ENCODE measurements at regions not wholly inside any gene's neighbourhood (a gene's known extent, or its start where the extent isn't known, plus 50 kb on each side); places are given as distances from the start of the nearest gene placed in this dataset.

DNA sequence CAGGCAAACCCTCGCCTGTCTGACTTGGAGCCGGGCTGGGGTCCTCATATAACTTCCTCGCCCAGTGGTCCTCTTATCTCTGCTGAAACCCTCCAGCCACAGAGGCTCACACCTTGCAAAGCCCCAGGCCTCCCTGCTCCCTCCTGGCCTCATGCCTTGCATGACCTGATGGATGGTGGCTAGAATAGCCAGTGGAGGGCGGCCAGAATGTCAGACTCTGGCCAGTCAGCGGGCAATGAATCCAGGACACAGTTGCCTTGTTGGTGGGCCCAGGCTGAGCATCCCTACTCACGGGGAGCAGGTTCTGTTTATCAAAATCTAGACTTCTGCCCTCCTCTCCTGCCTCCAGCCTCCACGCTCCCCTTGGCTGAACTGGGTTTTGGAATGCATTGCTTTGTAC, 69.1 kb upstream of the WNT11 start:
- Histone ChIP-seq H3K4me1 (ENCODE audit: low read depth) (no peaks in the 10 kb centered on the region), H3K27ac (no peak overlapping the region), H3K9me3 (ENCODE audit: low read depth) (no peaks in the 10 kb centered on the region), H3K4me3 (no peak overlapping the region), H3K36me3 (no peaks in the 10 kb centered on the region), H3K27me3 (no peaks in the 10 kb centered on the region)
- no peak for DNase-seq (ENCODE audit: low read depth in 1 of 2, low spot score in 1 of 2)
- TF ChIP-seq, protein P1, sequence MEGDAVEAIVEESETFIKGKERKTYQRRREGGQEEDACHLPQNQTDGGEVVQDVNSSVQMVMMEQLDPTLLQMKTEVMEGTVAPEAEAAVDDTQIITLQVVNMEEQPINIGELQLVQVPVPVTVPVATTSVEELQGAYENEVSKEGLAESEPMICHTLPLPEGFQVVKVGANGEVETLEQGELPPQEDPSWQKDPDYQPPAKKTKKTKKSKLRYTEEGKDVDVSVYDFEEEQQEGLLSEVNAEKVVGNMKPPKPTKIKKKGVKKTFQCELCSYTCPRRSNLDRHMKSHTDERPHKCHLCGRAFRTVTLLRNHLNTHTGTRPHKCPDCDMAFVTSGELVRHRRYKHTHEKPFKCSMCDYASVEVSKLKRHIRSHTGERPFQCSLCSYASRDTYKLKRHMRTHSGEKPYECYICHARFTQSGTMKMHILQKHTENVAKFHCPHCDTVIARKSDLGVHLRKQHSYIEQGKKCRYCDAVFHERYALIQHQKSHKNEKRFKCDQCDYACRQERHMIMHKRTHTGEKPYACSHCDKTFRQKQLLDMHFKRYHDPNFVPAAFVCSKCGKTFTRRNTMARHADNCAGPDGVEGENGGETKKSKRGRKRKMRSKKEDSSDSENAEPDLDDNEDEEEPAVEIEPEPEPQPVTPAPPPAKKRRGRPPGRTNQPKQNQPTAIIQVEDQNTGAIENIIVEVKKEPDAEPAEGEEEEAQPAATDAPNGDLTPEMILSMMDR (IDR thresholded peaks at IDR 0.05; ENCODE audit: low read depth, low read length), result no peak

DNA sequence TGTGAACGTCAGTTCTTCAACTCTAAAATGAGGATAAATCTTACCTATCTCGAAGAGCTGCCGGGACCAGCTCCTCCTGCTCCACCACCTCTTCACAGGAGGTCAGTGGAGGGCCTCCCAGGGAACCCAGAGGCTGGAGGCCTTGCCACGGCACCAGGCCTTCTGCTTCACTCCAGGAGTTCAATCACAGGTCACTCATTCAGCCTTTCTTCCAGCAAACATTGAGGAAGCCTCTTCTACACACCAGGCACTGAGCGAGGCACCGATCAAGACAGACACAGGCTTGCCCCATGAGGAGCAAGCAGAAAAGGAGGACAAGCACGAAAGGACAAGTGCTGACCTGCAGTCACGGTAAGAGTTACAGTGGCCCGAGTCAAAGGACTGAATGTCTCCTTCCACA, 64.8 kb upstream of the WNT11 start:
- no peak for DNase-seq (ENCODE audit: low read depth in 1 of 2, low spot score in 1 of 2)
- H3K4me1 ChIP-seq (ENCODE audit: low read depth), result no peaks in the 10 kb centered on the region
- TF ChIP-seq, protein P1 (IDR thresholded peaks at IDR 0.05; ENCODE audit: low read depth, low read length), result no peak
- H3K27me3 ChIP-seq, result no peaks in the 10 kb centered on the region
- H3K9me3 ChIP-seq (ENCODE audit: low read depth), result no peaks in the 10 kb centered on the region
- H3K36me3 ChIP-seq, result no peaks in the 10 kb centered on the region
- H3K27ac ChIP-seq, result no peak overlapping the region
- no peak overlapping the region for H3K4me3 ChIP-seq

DNA sequence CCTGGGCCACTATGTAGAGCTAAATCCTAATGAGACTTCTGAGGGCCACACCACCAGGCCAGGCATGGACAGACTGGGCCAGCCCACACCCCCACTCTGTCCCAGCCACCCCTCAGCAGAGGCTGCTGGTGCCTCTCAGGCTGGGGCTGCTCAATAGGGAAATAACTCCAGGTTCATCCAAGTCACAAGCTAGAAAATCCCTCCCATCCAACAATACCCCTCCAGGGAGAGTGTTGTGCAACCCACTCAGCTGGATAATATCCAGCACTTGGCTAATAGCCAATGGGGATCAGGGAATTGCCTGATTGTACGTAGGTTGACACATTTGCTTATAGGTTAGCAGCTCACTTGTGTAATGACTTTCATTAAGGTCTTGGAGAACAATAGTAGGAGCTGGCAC, 64.1 kb upstream of the WNT11 start:
- no peaks in the 10 kb centered on the region for H3K27me3 ChIP-seq
- no peak overlapping the region for H3K4me3 ChIP-seq
- TF ChIP-seq, protein P1 (IDR thresholded peaks at IDR 0.05; ENCODE audit: low read depth, low read length), result no peak
- peak in 1 of 2 donors; percentile 49 for DNase-seq (ENCODE audit: low read depth in 1 of 2, low spot score in 1 of 2)
- no peaks in the 10 kb centered on the region for H3K9me3 ChIP-seq (ENCODE audit: low read depth)
- H3K27ac ChIP-seq, result no peak overlapping the region
- H3K36me3 ChIP-seq, result no peaks in the 10 kb centered on the region
- H3K4me1 ChIP-seq (ENCODE audit: low read depth), result peaks cover 5% of the 10 kb centered on the region

DNA sequence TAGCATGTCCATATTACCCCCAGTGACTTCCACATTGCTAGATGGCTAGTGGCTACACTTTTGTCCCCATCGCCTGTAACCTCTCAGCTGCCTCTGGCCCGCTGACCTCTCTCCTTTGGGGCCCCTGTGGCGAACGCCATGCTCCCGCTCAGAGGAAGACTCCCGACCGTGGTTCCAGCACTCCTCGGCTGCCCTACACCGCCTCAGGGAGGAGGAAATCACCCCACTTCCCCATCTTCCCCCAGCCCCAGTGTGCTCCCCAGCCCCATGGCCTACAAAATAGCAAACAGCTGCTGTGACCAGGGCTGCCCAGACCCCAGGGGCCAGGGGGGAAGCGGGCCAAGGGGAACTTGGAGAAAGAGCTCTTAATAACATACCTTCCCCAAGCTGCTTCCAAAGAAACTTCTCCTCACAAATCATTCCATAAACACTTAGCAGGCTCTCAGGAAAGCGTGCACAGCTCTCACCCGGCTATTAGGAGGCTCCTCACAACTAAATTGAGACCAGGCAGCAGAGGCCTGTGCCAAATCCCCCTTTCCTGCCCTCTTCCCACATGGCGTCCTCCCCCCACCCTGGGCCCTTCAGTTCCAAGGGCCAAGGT, 63.5 kb upstream of the WNT11 start:
- Histone ChIP-seq H3K36me3 (no peaks in the 10 kb centered on the region), H3K27me3 (no peaks in the 10 kb centered on the region), H3K9me3 (ENCODE audit: low read depth) (no peaks in the 10 kb centered on the region), H3K27ac (no peak overlapping the region), H3K4me3 (no peak overlapping the region), H3K4me1 (ENCODE audit: low read depth) (peaks cover 5% of the 10 kb centered on the region)
- TF ChIP-seq, protein P1 (IDR thresholded peaks at IDR 0.05; ENCODE audit: low read depth, low read length), result no peak
- no peak for DNase-seq (ENCODE audit: low read depth in 1 of 2, low spot score in 1 of 2)

DNA sequence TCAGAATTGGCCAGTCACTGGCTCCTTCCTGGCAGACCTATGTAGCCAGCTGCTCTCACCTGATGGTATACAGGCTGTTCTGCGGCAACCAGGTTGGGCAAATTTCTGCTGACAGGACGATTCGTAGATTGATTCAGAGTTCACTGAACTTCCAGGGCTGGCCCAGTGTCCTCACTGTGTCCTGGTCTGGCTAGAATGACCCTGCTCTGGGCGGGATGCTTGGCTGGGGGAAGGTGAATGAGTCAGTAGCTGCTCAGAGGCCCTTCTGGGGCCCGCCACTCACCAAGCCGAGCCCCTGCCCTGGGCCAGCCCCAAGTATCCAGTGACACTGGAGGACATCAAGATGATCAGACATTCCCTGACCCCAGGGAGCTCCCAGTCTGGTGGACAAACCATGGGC, 62.9 kb upstream of the WNT11 start:
- no peaks in the 10 kb centered on the region for H3K36me3 ChIP-seq
- no peak for DNase-seq (ENCODE audit: low read depth in 1 of 2, low spot score in 1 of 2)
- no peaks in the 10 kb centered on the region for H3K9me3 ChIP-seq (ENCODE audit: low read depth)
- H3K27me3 ChIP-seq, result no peaks in the 10 kb centered on the region
- no peak overlapping the region for H3K27ac ChIP-seq
- H3K4me3 ChIP-seq, result no peak overlapping the region
- H3K4me1 ChIP-seq (ENCODE audit: low read depth), result peaks cover 5% of the 10 kb centered on the region
- TF ChIP-seq, protein P1 (IDR thresholded peaks at IDR 0.05; ENCODE audit: low read depth, low read length), result no peak
